Karpas-422 (cell line): ENCODE measurements at regions not wholly inside any gene's neighbourhood (a gene's known extent, or its start where the extent isn't known, plus 50 kb on each side); places are given as distances from the start of the nearest gene placed in this dataset.

Source experiments
- DNase-seq: peaks from one replicate; pipeline ENCODE4 v3.0.0-alpha.2; 2015
- H2AFZ ChIP-seq: fragments of 200-600 bp; sonication (generic); 2 replicates; pipeline ENCODE4 v1.6.1; 2014; ENCODE audit warnings: antibody characterized with exemption, low read length, mixed read lengths
- H3K27ac ChIP-seq: fragments of 200-600 bp; sonication (generic); 2 replicates; pipeline ENCODE4 v1.5.1; 2014; ENCODE audit warnings: mild to moderate bottlenecking, low read length, moderate library complexity
- H3K27me3 ChIP-seq: fragments of 200-600 bp; sonication (generic); 2 replicates; pipeline ENCODE4 v1.6.1; 2014; ENCODE audit warnings: low read length, mixed read lengths
- H3K36me3 ChIP-seq: fragments of 200-600 bp; sonication (generic); 2 replicates; pipeline ENCODE4 v1.6.1; 2014; ENCODE audit warnings: low read length, mixed read lengths; ENCODE audit not compliant: insufficient read depth
- H3K4me1 ChIP-seq: fragments of 200-600 bp; sonication (generic); 2 replicates; pipeline ENCODE4 v1.6.1; 2014; ENCODE audit warnings: mild to moderate bottlenecking, low read length, mixed read lengths
- H3K4me2 ChIP-seq: fragments of 200-600 bp; sonication (generic); 2 replicates; pipeline ENCODE4 v1.6.1; 2014; ENCODE audit warnings: low read length, low read depth, mild to moderate bottlenecking; ENCODE audit not compliant: poor library complexity, severe bottlenecking
- H3K4me3 ChIP-seq: fragments of 200-600 bp; sonication (generic); 2 replicates; pipeline ENCODE4 v1.5.1; 2014; ENCODE audit warnings: mild to moderate bottlenecking, antibody characterized with exemption, low read length, mixed read lengths
- H3K79me2 ChIP-seq: fragments of 200-600 bp; sonication (generic); 2 replicates; pipeline ENCODE4 v1.6.1; 2014; ENCODE audit warnings: mild to moderate bottlenecking, low read length, mixed read lengths
- H3K9ac ChIP-seq: fragments of 200-600 bp; sonication (generic); 2 replicates; pipeline ENCODE4 v1.6.0; 2014; ENCODE audit warnings: low read length
- H3K9me2 ChIP-seq: fragments of 200-600 bp; sonication (generic), shearing (Covaris generic); replicated peaks from 2 replicates; pipeline ENCODE4 v1.6.0; 2014; ENCODE audit warnings: mild to moderate bottlenecking, low read length, moderate library complexity; ENCODE audit not compliant: insufficient read depth
- H3K9me3 ChIP-seq: fragments of 300-700, 200-600 bp; sonication (generic); 2 replicates; pipeline ENCODE4 v1.6.1; 2014; ENCODE audit warnings: low read length, mixed read lengths
- H4K20me1 ChIP-seq: fragments of 200-600 bp; sonication (generic); 2 replicates; pipeline ENCODE4 v1.6.1; 2014; ENCODE audit warnings: mild to moderate bottlenecking, antibody characterized with exemption, low read length, low read depth; ENCODE audit not compliant: insufficient read depth

DNA sequence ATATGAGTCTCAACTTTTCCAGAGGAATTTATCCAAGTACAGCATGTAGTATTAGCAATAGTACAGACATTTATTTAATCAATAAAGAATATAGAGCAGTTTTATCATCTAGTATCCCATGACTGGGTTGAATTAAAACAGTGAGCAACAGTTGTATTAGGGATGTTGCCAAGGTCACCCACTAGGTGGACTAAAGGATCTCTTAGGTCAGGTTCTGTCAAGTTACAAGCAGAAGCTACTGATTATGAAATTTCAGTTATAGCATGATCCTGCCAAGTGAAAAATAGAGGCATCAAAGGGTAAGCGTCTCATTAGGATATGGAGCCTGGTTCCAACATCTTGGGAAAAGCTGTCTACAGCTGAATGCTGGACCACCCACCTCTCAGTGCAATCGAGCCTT lies 52.1 kb upstream of the LAPTM4A start:
- Histone ChIP-seq H4K20me1 (no peaks in the 10 kb centered on the region), H3K4me1 (peaks cover 17% of the 10 kb centered on the region)

More for the DNA sequence above, 52.1 kb upstream of the LAPTM4A start:
- no peaks in the 10 kb centered on the region for H3K36me3 ChIP-seq
- no peaks in the 10 kb centered on the region for H3K79me2 ChIP-seq
- H3K27me3 ChIP-seq = no peaks in the 10 kb centered on the region
- H3K4me3 ChIP-seq = no peak overlapping the region
- no peaks in the 10 kb centered on the region for H3K9me2 ChIP-seq
- no peaks in the 10 kb centered on the region for H3K9me3 ChIP-seq
- no peak overlapping the region for H3K4me2 ChIP-seq
- no peak overlapping the region for H3K27ac ChIP-seq
- no peak overlapping the region for H3K9ac ChIP-seq
- peak; percentile 86 for DNase-seq
- H2AFZ ChIP-seq = no peak overlapping the region
